ENCODE measurements at regions not wholly inside any gene's neighbourhood (a gene's known extent, or its start where the extent isn't known, plus 50 kb on each side); places are given as distances from the start of the nearest gene placed in this dataset.

DNA sequence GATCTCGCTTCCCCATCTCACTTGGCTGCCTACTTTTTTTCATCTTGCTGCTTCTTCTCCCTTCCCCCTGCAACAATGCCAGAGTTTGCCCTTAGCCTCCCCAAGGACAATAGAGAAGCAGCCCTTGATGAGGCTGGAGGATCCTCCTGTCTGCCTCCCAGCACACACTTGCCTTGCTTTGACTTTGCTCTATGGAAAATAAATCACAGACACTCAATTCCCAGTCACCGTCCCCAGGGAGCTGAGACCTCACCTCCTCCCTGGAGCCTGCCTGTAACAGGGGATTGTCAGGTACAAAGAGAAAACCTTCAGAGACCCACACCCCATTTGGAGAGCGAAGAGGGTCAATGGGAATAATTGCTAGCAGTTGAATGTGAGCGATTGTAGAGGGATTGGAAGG, 242.1 kb upstream of the ZNF462 start:
- Mint-ChIP-seq H3K4me3 (ENCODE audit: unreplicated experiment) (no peak overlapping the region), H3K4me1 (ENCODE audit: unreplicated experiment) (peaks cover 21% of the 10 kb centered on the region), H3K36me3 (ENCODE audit: low read depth, unreplicated experiment) (no peaks in the 10 kb centered on the region), H3K27ac (ENCODE audit: unreplicated experiment) (no peak overlapping the region), H3K9me3 (ENCODE audit: unreplicated experiment) (no peaks in the 10 kb centered on the region), H3K27me3 (ENCODE audit: unreplicated experiment) (peaks cover 6% of the 10 kb centered on the region)
- no peak for TF ChIP-seq CTCF (IDR thresholded peaks at IDR 0.05; ENCODE audit: unreplicated experiment)
- no peak for DNase-seq (ENCODE audit: low spot score)

- Mint-ChIP-seq H3K27me3 (ENCODE audit: unreplicated experiment) (peaks cover 6% of the 10 kb centered on the region), H3K4me3 (ENCODE audit: unreplicated experiment) (no peak overlapping the region), H3K4me1 (ENCODE audit: unreplicated experiment) (peaks cover 21% of the 10 kb centered on the region), H3K27ac (ENCODE audit: unreplicated experiment) (no peak overlapping the region), H3K9me3 (ENCODE audit: unreplicated experiment) (no peaks in the 10 kb centered on the region), H3K36me3 (ENCODE audit: low read depth, unreplicated experiment) (no peaks in the 10 kb centered on the region)
- no peak for DNase-seq (ENCODE audit: low spot score)
- no peak for TF ChIP-seq CTCF (IDR thresholded peaks at IDR 0.05; ENCODE audit: unreplicated experiment)
These were observed 241.4 kb upstream of the ZNF462 start for GRCh38 chr9:106621313-106622163.

- Mint-ChIP-seq H3K9me3 (ENCODE audit: unreplicated experiment) (no peaks in the 10 kb centered on the region), H3K27me3 (ENCODE audit: unreplicated experiment) (peaks cover 6% of the 10 kb centered on the region), H3K36me3 (ENCODE audit: low read depth, unreplicated experiment) (no peaks in the 10 kb centered on the region), H3K4me1 (ENCODE audit: unreplicated experiment) (peaks cover 25% of the 10 kb centered on the region), H3K27ac (ENCODE audit: unreplicated experiment) (no peak overlapping the region), H3K4me3 (ENCODE audit: unreplicated experiment) (no peak overlapping the region)
- no peak for TF ChIP-seq CTCF (IDR thresholded peaks at IDR 0.05; ENCODE audit: unreplicated experiment)
- no peak for DNase-seq (ENCODE audit: low spot score)
These were observed 240.8 kb upstream of the ZNF462 start for GRCh38 chr9:106622164-106622487.

GRCh38 chr9:106623558-106623957, 239.4 kb upstream of the ZNF462 start:
- H3K4me3 Mint-ChIP-seq (ENCODE audit: unreplicated experiment), result no peak overlapping the region
- peaks cover 6% of the 10 kb centered on the region for H3K27me3 Mint-ChIP-seq (ENCODE audit: unreplicated experiment)

More at GRCh38 chr9:106623558-106623957, 239.4 kb upstream of the ZNF462 start:
- no peak for DNase-seq (ENCODE audit: low spot score)
- Mint-ChIP-seq H3K4me1 (ENCODE audit: unreplicated experiment) (peaks cover 26% of the 10 kb centered on the region), H3K27ac (ENCODE audit: unreplicated experiment) (no peak overlapping the region), H3K36me3 (ENCODE audit: low read depth, unreplicated experiment) (no peaks in the 10 kb centered on the region), H3K9me3 (ENCODE audit: unreplicated experiment) (no peaks in the 10 kb centered on the region)
- TF ChIP-seq CTCF (IDR thresholded peaks at IDR 0.05; ENCODE audit: unreplicated experiment), result no peak
